ENCODE measurements at regions not wholly inside any gene's neighbourhood (a gene's known extent, or its start where the extent isn't known, plus 50 kb on each side); places are given as distances from the start of the nearest gene placed in this dataset.

DNA sequence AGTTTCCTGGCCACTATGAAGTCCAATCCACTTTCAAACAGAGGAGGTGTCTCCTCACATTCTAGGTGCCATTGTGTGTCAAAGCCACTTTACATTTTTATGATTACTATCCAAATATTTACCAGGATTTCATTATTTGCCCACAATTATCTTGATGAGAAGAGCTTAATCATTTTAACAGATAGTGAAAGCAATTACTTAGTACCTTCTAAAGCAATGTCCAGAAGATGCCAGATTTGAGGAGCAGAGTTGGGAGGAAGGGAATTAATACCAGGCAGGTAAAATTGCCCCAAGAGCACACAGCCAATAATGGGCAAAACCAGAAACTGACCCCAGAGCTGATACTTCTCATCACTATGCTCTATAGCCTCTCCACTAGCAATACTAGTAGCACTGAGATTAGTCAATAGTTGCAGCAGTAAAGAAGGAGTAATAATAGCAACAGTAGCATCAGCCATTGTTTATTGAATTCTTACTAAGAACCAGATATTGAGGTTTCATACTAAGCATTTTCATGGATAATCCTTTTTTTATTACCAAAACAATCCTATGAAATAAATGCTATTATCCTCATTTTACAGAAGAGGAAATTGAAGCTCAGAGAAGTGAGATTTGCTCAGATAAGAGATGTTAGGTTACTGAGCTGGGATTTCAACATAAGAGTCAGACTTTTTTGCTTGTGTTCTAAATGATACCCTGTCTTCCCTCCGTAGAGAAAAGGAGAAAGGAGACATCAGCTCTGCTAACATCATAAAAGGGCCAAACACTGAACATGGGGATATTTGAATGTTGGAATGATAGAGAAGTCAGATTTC, 509.3 kb upstream of the CFAP20DC start:
- Histone ChIP-seq H3K4me3 (ENCODE audit: insufficient read length, low read depth) (no peak overlapping the region), H3K9me3 (ENCODE audit: insufficient read depth, low read length) (no peaks in the 10 kb centered on the region), H3K27me3 (ENCODE audit: insufficient read depth, insufficient read length) (no peaks in the 10 kb centered on the region), H3K9ac (ENCODE audit: insufficient read length, low read depth) (no peak overlapping the region), H3K4me1 (ENCODE audit: insufficient read depth, insufficient read length) (no peaks in the 10 kb centered on the region), H3K36me3 (ENCODE audit: insufficient read depth, insufficient read length, low read length) (no peaks in the 10 kb centered on the region)
- TF ChIP-seq YY1 (IDR thresholded peaks at IDR 0.05; ENCODE audit: insufficient read depth, insufficient read length), result no peak
- TF ChIP-seq SUZ12 (IDR thresholded peaks at IDR 0.05; ENCODE audit: extremely low read depth, insufficient read depth, insufficient read length), result no peak
- no peak for TF ChIP-seq ZNF274 (IDR thresholded peaks at IDR 0.05; ENCODE audit: low read depth, low read length)
- DNase-seq (ENCODE audit: low read depth, low spot score), result no peak

GRCh38 chr3:59555593-59556315, 505.9 kb upstream of the CFAP20DC start:
- Histone ChIP-seq H3K36me3 (ENCODE audit: insufficient read depth, insufficient read length, low read length) (no peaks in the 10 kb centered on the region), H3K4me3 (ENCODE audit: insufficient read length, low read depth) (no peak overlapping the region), H3K9me3 (ENCODE audit: insufficient read depth, low read length) (no peaks in the 10 kb centered on the region), H3K27me3 (ENCODE audit: insufficient read depth, insufficient read length) (no peaks in the 10 kb centered on the region), H3K4me1 (ENCODE audit: insufficient read depth, insufficient read length) (no peaks in the 10 kb centered on the region), H3K9ac (ENCODE audit: insufficient read length, low read depth) (no peak overlapping the region)
- TF ChIP-seq YY1 (IDR thresholded peaks at IDR 0.05; ENCODE audit: insufficient read depth, insufficient read length) (no peak), SUZ12 (IDR thresholded peaks at IDR 0.05; ENCODE audit: extremely low read depth, insufficient read depth, insufficient read length) (no peak), ZNF274 (IDR thresholded peaks at IDR 0.05; ENCODE audit: low read depth, low read length) (no peak)
- DNase-seq (ENCODE audit: low read depth, low spot score), result no peak

GRCh38 chr3:59553076-59553475, 503.3 kb upstream of the CFAP20DC start:
- H3K4me3 ChIP-seq (ENCODE audit: insufficient read length, low read depth), result no peak overlapping the region
- H3K4me1 ChIP-seq (ENCODE audit: insufficient read depth, insufficient read length), result no peaks in the 10 kb centered on the region
- no peaks in the 10 kb centered on the region for H3K36me3 ChIP-seq (ENCODE audit: insufficient read depth, insufficient read length, low read length)
- TF ChIP-seq SUZ12 (IDR thresholded peaks at IDR 0.05; ENCODE audit: extremely low read depth, insufficient read depth, insufficient read length) (no peak), ZNF274 (IDR thresholded peaks at IDR 0.05; ENCODE audit: low read depth, low read length) (no peak), YY1 (IDR thresholded peaks at IDR 0.05; ENCODE audit: insufficient read depth, insufficient read length) (no peak)
- DNase-seq (ENCODE audit: low read depth, low spot score), result no peak
- H3K9ac ChIP-seq (ENCODE audit: insufficient read length, low read depth), result no peak overlapping the region
- no peaks in the 10 kb centered on the region for H3K9me3 ChIP-seq (ENCODE audit: insufficient read depth, low read length)
- no peaks in the 10 kb centered on the region for H3K27me3 ChIP-seq (ENCODE audit: insufficient read depth, insufficient read length)

GRCh38 chr3:59551834-59552233, 502.0 kb upstream of the CFAP20DC start:
- Histone ChIP-seq H3K4me1 (ENCODE audit: insufficient read depth, insufficient read length) (no peaks in the 10 kb centered on the region), H3K36me3 (ENCODE audit: insufficient read depth, insufficient read length, low read length) (no peaks in the 10 kb centered on the region), H3K27me3 (ENCODE audit: insufficient read depth, insufficient read length) (no peaks in the 10 kb centered on the region), H3K9ac (ENCODE audit: insufficient read length, low read depth) (no peak overlapping the region), H3K9me3 (ENCODE audit: insufficient read depth, low read length) (no peaks in the 10 kb centered on the region), H3K4me3 (ENCODE audit: insufficient read length, low read depth) (no peak overlapping the region)
- no peak for TF ChIP-seq SUZ12 (IDR thresholded peaks at IDR 0.05; ENCODE audit: extremely low read depth, insufficient read depth, insufficient read length)
- no peak for DNase-seq (ENCODE audit: low read depth, low spot score)

- DNase-seq (ENCODE audit: low read depth, low spot score), result no peak
- Histone ChIP-seq H3K4me1 (ENCODE audit: insufficient read depth, insufficient read length) (no peaks in the 10 kb centered on the region), H3K9me3 (ENCODE audit: insufficient read depth, low read length) (no peaks in the 10 kb centered on the region), H3K4me3 (ENCODE audit: insufficient read length, low read depth) (no peak overlapping the region), H3K27me3 (ENCODE audit: insufficient read depth, insufficient read length) (no peaks in the 10 kb centered on the region), H3K36me3 (ENCODE audit: insufficient read depth, insufficient read length, low read length) (no peaks in the 10 kb centered on the region), H3K9ac (ENCODE audit: insufficient read length, low read depth) (no peak overlapping the region)
- no peak for TF ChIP-seq ZNF274 (IDR thresholded peaks at IDR 0.05; ENCODE audit: low read depth, low read length)
- TF ChIP-seq YY1 (IDR thresholded peaks at IDR 0.05; ENCODE audit: insufficient read depth, insufficient read length), result no peak
- TF ChIP-seq SUZ12 (IDR thresholded peaks at IDR 0.05; ENCODE audit: extremely low read depth, insufficient read depth, insufficient read length), result no peak
These were observed 500.1 kb upstream of the CFAP20DC start for GRCh38 chr3:59549962-59550361.

- H3K27me3 ChIP-seq (ENCODE audit: insufficient read depth, insufficient read length), result no peaks in the 10 kb centered on the region
- H3K9me3 ChIP-seq (ENCODE audit: insufficient read depth, low read length), result no peaks in the 10 kb centered on the region
- DNase-seq (ENCODE audit: low read depth, low spot score), result no peak
- TF ChIP-seq SUZ12 (IDR thresholded peaks at IDR 0.05; ENCODE audit: extremely low read depth, insufficient read depth, insufficient read length) (no peak), YY1 (IDR thresholded peaks at IDR 0.05; ENCODE audit: insufficient read depth, insufficient read length) (no peak)
- H3K36me3 ChIP-seq (ENCODE audit: insufficient read depth, insufficient read length, low read length), result no peaks in the 10 kb centered on the region
- no peaks in the 10 kb centered on the region for H3K4me1 ChIP-seq (ENCODE audit: insufficient read depth, insufficient read length)
- no peak overlapping the region for H3K9ac ChIP-seq (ENCODE audit: insufficient read length, low read depth)
- H3K4me3 ChIP-seq (ENCODE audit: insufficient read length, low read depth), result no peak overlapping the region
These were observed 498.0 kb upstream of the CFAP20DC start for GRCh38 chr3:59547874-59548273.

DNA sequence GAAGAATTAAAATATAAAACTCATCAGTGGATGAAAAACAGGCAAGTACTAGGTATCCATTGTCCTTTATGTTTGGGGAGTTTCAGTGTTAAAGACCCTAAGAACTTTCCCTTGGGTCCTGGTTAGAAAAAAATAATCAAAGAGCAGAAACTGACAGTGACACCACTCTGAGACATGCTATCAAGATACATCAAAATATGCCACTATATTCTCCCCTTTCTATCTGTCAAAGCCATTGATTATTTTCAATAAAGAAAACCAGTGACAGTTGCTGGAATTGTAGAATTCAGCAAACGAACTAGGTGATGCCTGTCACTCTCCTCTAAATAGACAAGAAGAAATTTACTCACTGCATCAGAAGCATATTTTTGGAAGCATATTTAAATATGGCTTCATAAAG, 496.7 kb upstream of the CFAP20DC start:
- no peaks in the 10 kb centered on the region for H3K27me3 ChIP-seq (ENCODE audit: insufficient read depth, insufficient read length)
- H3K4me3 ChIP-seq (ENCODE audit: insufficient read length, low read depth), result no peak overlapping the region
- H3K4me1 ChIP-seq (ENCODE audit: insufficient read depth, insufficient read length), result no peaks in the 10 kb centered on the region
- H3K9ac ChIP-seq (ENCODE audit: insufficient read length, low read depth), result no peak overlapping the region
- TF ChIP-seq YY1 (IDR thresholded peaks at IDR 0.05; ENCODE audit: insufficient read depth, insufficient read length), result no peak
- TF ChIP-seq ZNF274 (IDR thresholded peaks at IDR 0.05; ENCODE audit: low read depth, low read length), result no peak
- no peak for TF ChIP-seq SUZ12 (IDR thresholded peaks at IDR 0.05; ENCODE audit: extremely low read depth, insufficient read depth, insufficient read length)
- H3K36me3 ChIP-seq (ENCODE audit: insufficient read depth, insufficient read length, low read length), result no peaks in the 10 kb centered on the region
- DNase-seq (ENCODE audit: low read depth, low spot score), result no peak
- H3K9me3 ChIP-seq (ENCODE audit: insufficient read depth, low read length), result no peaks in the 10 kb centered on the region
